Astrocyte (in vitro differentiated cells and primary cell): ENCODE measurements at regions not wholly inside any gene's neighbourhood (a gene's known extent, or its start where the extent isn't known, plus 50 kb on each side); places are given as distances from the start of the nearest gene placed in this dataset.

Experiments
- DNase-seq: peaks from one replicate; pipeline ENCODE4 v3.0.0-alpha.2; 2010; ENCODE audit warnings: low read depth
- FAIRE-seq: peaks from 2 replicates; lab custom pipeline; 2011; peaks lifted over from hg19 to GRCh38; lab: Jason Lieb, UNC
- H2AFZ ChIP-seq: 2 replicates; pipeline ENCODE4 v1.6.0; 2012; ENCODE audit warnings: low read depth, low read length, inconsistent platforms
- H3K27ac ChIP-seq: 2 replicates; pipeline ENCODE4 v1.5.1; 2011; ENCODE audit warnings: low read depth, low read length, inconsistent platforms
- H3K27me3 ChIP-seq: 2 replicates; pipeline ENCODE4 v1.6.0; 2011; ENCODE audit warnings: low read length, inconsistent platforms; ENCODE audit not compliant: insufficient read depth
- H3K36me3 ChIP-seq: 2 replicates; pipeline ENCODE4 v1.5.1; 2011; ENCODE audit warnings: low read length, inconsistent platforms; ENCODE audit not compliant: insufficient read depth
- H3K4me1 ChIP-seq: 2 replicates; pipeline ENCODE4 v1.5.1; 2011; ENCODE audit warnings: low read length, inconsistent platforms; ENCODE audit not compliant: insufficient read depth
- H3K4me2 ChIP-seq: 2 replicates; pipeline ENCODE4 v1.6.0; 2012; ENCODE audit warnings: low read length, inconsistent platforms
- H3K4me3 ChIP-seq: 2 replicates; pipeline ENCODE4 v1.5.1; 2011; ENCODE audit warnings: low read depth, mild to moderate bottlenecking, low read length, inconsistent platforms; ENCODE audit not compliant: insufficient read depth
- H3K79me2 ChIP-seq: 2 replicates; pipeline ENCODE4 v1.6.0; 2012; ENCODE audit warnings: mild to moderate bottlenecking, low read length, inconsistent platforms; ENCODE audit not compliant: insufficient read depth
- H3K9ac ChIP-seq: 2 replicates; pipeline ENCODE4 v1.6.0; 2012; ENCODE audit warnings: mild to moderate bottlenecking, low read length, inconsistent platforms
- H3K9me3 ChIP-seq: 2 replicates; pipeline ENCODE4 v1.5.1; 2012; ENCODE audit warnings: low read depth, mild to moderate bottlenecking, low read length, inconsistent platforms; ENCODE audit not compliant: insufficient read depth
- H4K20me1 ChIP-seq: 2 replicates; pipeline ENCODE4 v1.6.0; 2012; ENCODE audit warnings: low read length, inconsistent platforms; ENCODE audit not compliant: insufficient read depth
- H3K27ac Mint-ChIP-seq: one replicate; pipeline ENCODE4 v1.8.0; 2021; ENCODE audit warnings: mild to moderate bottlenecking, mixed read lengths; ENCODE audit not compliant: unreplicated experiment
- H3K27me3 Mint-ChIP-seq: one replicate; pipeline ENCODE4 v1.8.0; 2021; ENCODE audit warnings: low read depth, mixed read lengths; ENCODE audit not compliant: unreplicated experiment
- H3K36me3 Mint-ChIP-seq: one replicate; pipeline ENCODE4 v1.8.0; 2021; ENCODE audit warnings: low read depth, mixed read lengths; ENCODE audit not compliant: unreplicated experiment
- H3K4me1 Mint-ChIP-seq: one replicate; pipeline ENCODE4 v1.8.0; 2021; ENCODE audit warnings: low read depth, mixed read lengths; ENCODE audit not compliant: unreplicated experiment
- H3K4me3 Mint-ChIP-seq: one replicate; pipeline ENCODE4 v1.8.0; 2021; ENCODE audit warnings: mild to moderate bottlenecking, moderate library complexity, mixed read lengths; ENCODE audit not compliant: unreplicated experiment
- H3K9me3 Mint-ChIP-seq: one replicate; pipeline ENCODE4 v1.8.0; 2021; ENCODE audit warnings: mild to moderate bottlenecking, mixed read lengths; ENCODE audit not compliant: unreplicated experiment
- EZH2 ChIP-seq: IDR thresholded peaks from 2 replicates; pipeline ENCODE4 v1.6.1; 2012; ENCODE audit warnings: mild to moderate bottlenecking, low read length, inconsistent platforms; ENCODE audit not compliant: insufficient read depth
- TF ChIP-seq, protein P1 (sequence below): IDR thresholded peaks from 2 replicates; pipeline ENCODE4 v1.5.1; 2011; ENCODE audit warnings: low read depth, mild to moderate bottlenecking, inconsistent platforms, low read length, moderate library complexity; ENCODE audit not compliant: insufficient read depth

DNA sequence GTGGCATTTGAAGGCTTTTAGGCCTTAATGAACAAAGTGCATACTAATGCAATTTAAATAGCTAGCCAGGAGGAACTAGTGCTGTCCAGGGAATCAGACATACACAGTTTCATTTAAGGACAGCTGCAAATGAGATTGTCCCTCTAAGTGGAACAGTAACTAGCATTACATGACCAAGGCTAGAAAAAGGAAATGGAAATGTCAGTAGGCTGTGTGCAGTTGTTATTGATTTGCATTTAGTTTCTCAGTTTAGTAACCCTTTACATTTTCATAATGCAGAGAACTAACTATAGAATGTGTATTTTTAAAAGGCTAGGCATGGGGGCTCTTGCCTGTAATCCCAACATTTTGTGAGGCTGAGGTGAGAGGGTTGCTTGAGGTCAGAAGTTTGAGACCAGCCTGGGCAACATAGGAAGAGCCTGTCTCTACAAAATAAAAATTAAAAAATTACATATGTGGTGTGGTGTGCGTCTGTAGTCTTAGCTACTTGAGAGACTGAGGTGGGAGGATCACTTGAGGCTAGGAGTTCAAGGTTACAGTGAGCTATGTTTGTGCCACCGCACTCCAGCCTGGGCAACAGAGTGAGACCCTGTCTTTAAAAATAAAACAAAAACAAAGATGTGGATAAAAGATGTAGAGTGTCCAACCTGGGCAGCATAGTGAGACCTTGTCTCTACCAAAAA lies 468.0 kb downstream of the UTRN start:
- H3K9me3 ChIP-seq: no peaks in the 10 kb centered on the region
- no peaks in the 10 kb centered on the region for H3K27me3 Mint-ChIP-seq
- H3K36me3 Mint-ChIP-seq: no peaks in the 10 kb centered on the region
- H3K27ac ChIP-seq: no peak overlapping the region
- H3K27ac Mint-ChIP-seq: no peak overlapping the region
- H3K4me1 Mint-ChIP-seq: no peaks in the 10 kb centered on the region
- no peak overlapping the region for H3K4me3 ChIP-seq
- H3K9me3 Mint-ChIP-seq: no peaks in the 10 kb centered on the region
- no peaks in the 10 kb centered on the region for H3K4me1 ChIP-seq
- H3K36me3 ChIP-seq: peaks cover 2% of the 10 kb centered on the region
- no peak for TF ChIP-seq EZH2
- TF ChIP-seq, protein P1, sequence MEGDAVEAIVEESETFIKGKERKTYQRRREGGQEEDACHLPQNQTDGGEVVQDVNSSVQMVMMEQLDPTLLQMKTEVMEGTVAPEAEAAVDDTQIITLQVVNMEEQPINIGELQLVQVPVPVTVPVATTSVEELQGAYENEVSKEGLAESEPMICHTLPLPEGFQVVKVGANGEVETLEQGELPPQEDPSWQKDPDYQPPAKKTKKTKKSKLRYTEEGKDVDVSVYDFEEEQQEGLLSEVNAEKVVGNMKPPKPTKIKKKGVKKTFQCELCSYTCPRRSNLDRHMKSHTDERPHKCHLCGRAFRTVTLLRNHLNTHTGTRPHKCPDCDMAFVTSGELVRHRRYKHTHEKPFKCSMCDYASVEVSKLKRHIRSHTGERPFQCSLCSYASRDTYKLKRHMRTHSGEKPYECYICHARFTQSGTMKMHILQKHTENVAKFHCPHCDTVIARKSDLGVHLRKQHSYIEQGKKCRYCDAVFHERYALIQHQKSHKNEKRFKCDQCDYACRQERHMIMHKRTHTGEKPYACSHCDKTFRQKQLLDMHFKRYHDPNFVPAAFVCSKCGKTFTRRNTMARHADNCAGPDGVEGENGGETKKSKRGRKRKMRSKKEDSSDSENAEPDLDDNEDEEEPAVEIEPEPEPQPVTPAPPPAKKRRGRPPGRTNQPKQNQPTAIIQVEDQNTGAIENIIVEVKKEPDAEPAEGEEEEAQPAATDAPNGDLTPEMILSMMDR: no peak
- FAIRE-seq (no peak), DNase-seq (no peak)
- no peak overlapping the region for H3K4me3 Mint-ChIP-seq
- H3K9ac ChIP-seq: no peak overlapping the region
- H2AFZ ChIP-seq: no peak overlapping the region
- H3K27me3 ChIP-seq: no peaks in the 10 kb centered on the region
- H3K79me2 ChIP-seq: no peaks in the 10 kb centered on the region
- H3K4me2 ChIP-seq: no peak overlapping the region
- no peaks in the 10 kb centered on the region for H4K20me1 ChIP-seq

DNA sequence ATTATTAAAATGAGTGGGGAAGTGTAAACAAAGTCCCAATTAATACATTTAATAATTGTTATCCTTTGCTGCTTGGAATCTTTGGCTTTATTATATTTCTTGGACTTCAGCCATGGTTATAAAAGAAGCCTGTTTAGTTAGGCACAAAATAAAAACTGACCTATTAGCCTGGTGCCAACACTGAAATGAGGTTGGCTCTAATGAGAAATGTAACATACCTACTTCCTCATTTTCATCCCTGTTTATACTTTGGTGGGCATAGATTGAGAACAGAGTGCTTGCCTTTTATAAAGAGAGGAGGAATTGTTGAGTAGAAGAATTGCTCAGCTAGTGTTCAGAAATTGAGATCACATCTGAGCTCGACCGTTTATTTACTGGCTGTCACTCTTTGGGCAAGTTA lies 471.3 kb downstream of the UTRN start:
- H3K4me2 ChIP-seq: no peak overlapping the region
- FAIRE-seq (peak; percentile 26), DNase-seq (no peak)
- peaks cover 2% of the 10 kb centered on the region for H3K36me3 ChIP-seq
- no peak for TF ChIP-seq EZH2
- TF ChIP-seq, protein P1: no peak
- H3K4me3 Mint-ChIP-seq: no peak overlapping the region
- H3K9ac ChIP-seq: no peak overlapping the region
- no peaks in the 10 kb centered on the region for H3K9me3 ChIP-seq
- H2AFZ ChIP-seq: no peak overlapping the region
- H3K4me3 ChIP-seq: no peak overlapping the region
- no peak overlapping the region for H3K27ac ChIP-seq
- no peak overlapping the region for H3K27ac Mint-ChIP-seq
- no peaks in the 10 kb centered on the region for H3K36me3 Mint-ChIP-seq
- H3K9me3 Mint-ChIP-seq: no peaks in the 10 kb centered on the region
- no peaks in the 10 kb centered on the region for H3K4me1 Mint-ChIP-seq
- no peaks in the 10 kb centered on the region for H3K27me3 Mint-ChIP-seq
- no peaks in the 10 kb centered on the region for H4K20me1 ChIP-seq
- peaks cover 4% of the 10 kb centered on the region for H3K4me1 ChIP-seq
- no peaks in the 10 kb centered on the region for H3K27me3 ChIP-seq
- no peaks in the 10 kb centered on the region for H3K79me2 ChIP-seq

DNA sequence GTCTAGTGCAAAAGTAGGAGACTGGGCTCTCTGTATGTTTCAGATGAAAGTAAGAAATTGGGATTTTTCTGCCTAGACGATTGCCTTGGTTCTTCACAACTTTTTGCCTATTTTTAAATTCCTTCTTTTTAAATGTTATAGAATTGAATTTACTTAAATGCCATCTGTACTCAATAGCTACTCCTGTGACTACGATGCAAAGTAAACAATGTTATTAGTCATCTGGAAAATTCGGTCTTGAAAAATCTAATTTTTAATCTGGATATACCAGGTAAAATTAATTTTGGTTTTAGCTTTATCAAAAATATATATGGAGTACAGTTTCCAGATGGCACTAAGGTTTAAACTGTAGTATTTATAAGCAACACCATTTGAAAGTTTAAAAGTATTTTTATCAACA lies 472.2 kb downstream of the UTRN start:
- no peak overlapping the region for H3K4me3 ChIP-seq
- Mint-ChIP-seq H3K4me1 (no peaks in the 10 kb centered on the region), H3K36me3 (no peaks in the 10 kb centered on the region), H3K27me3 (no peaks in the 10 kb centered on the region), H3K27ac (no peak overlapping the region), H3K4me3 (no peak overlapping the region), H3K9me3 (no peaks in the 10 kb centered on the region)
- H3K4me2 ChIP-seq: no peak overlapping the region
- H3K79me2 ChIP-seq: no peaks in the 10 kb centered on the region
- peaks cover 4% of the 10 kb centered on the region for H3K4me1 ChIP-seq
- H4K20me1 ChIP-seq: no peaks in the 10 kb centered on the region
- no peak overlapping the region for H3K9ac ChIP-seq
- no peaks in the 10 kb centered on the region for H3K27me3 ChIP-seq
- DNase-seq: no peak
- TF ChIP-seq, protein P1: no peak
- TF ChIP-seq EZH2: no peak
- FAIRE-seq: no peak
- H3K36me3 ChIP-seq: no peaks in the 10 kb centered on the region
- no peak overlapping the region for H3K27ac ChIP-seq
- H3K9me3 ChIP-seq: no peaks in the 10 kb centered on the region
- H2AFZ ChIP-seq: no peak overlapping the region
